NCI-H524 (cell line): ENCODE measurements at regions not wholly inside any gene's neighbourhood (a gene's known extent, or its start where the extent isn't known, plus 50 kb on each side); places are given as distances from the start of the nearest gene placed in this dataset.
"Not testable (repeated sequence)": the region's sequence is repeated elsewhere in the genome, so short reads cannot be mapped to it uniquely, and the experiment has no call there.

Experiments
- DNase-seq, 2 experiments: peaks; one replicate each; lab custom pipeline; 2025; lab: John Stamatoyannopoulos, UW

DNA sequence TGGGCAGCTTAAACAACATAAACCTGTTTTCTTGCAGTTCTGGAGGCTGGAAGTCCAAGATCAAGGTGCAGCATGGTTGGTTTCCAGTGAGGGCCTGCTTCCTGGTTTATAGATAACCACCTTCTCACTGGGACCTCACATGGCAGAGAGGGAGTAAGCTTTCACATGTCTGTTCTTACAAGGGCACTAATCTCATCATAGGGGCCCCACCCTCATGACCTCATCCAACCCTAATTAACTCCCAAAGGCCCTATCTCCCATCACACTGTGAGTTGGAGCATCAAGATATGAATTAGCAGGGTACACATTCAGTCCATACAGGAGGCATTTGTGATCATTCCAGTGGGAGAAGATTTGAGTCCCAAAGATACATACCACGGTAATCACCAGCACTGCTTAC is 50.5 kb upstream of the GRIN2A start:
- no peak for DNase-seq

DNA sequence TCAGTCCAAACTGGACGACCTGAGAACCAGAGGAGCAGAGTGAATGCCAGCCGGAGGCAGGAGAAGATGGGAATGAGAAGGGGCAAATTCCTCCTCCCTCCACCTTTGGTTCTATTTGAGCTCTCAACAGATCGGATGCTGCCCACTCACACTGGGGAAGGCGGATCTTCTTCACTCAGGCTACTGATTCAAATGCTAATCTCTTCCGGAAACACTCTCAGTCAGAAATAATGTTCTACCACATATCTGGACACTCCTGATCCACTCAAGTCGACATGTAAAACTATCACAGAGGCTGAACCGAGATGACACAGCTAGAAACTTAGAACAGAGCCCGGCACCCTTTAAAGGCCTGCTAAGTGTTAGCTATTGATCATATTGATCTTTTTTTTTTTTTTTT is 57.4 kb upstream of the GRIN2A start:
- DNase-seq: no peak

DNA sequence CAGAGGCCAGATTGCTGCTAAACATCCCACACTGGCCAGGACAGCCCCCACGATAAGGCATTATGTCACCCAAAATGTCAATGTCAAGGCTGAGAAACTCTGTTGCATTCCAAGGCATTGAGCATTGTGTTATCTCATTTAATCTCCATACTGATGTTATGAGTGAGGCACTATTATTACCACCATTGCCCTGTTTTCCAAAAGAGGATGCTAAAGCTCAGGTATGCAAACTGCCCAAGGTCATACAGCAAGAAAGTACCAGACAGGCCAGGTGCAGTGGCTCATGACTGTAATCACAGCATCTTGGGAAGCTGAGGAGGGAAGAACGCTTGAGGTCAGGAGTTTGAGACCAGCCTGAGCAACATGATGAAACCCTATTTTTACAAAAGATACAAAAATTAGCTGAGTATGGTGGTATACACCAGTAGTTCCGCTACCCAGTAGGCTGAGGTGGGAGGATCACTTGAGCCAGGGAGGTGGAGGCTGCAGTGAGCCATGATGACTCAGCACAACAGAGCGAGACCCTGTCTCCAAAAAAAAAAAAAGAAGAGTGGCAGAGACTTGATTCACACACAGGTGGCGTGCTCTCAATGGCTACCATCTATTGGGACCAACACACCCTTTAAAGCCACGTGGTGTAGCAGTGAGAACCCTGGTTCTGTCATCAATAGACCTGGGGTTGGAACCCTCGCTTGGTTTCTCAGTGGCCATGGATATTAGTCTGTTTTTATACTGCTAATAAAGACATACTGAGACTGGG is 58.8 kb upstream of the GRIN2A start:
- DNase-seq: no peak

DNA sequence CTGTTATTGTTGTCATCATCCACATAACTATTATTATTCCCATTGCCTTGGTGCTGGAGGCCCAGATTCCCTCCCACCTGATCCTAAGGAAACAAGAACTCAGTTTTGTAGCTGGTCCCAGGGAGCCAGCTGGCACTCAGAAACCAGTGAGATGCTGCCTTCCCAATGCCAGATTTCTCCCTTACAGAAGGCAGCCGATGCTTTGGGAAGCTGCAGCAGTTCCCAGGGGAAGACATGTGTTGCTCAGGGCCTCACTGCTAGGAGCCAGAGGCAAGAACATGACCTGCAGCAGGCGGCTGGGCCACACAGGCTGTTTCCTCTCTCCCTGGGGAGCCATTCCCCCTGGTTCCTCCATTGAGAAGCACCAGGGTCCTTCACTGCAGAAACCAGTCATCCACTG is 59.9 kb upstream of the GRIN2A start:
- DNase-seq: peak in 1 of 2 experiments; percentile 76

DNA sequence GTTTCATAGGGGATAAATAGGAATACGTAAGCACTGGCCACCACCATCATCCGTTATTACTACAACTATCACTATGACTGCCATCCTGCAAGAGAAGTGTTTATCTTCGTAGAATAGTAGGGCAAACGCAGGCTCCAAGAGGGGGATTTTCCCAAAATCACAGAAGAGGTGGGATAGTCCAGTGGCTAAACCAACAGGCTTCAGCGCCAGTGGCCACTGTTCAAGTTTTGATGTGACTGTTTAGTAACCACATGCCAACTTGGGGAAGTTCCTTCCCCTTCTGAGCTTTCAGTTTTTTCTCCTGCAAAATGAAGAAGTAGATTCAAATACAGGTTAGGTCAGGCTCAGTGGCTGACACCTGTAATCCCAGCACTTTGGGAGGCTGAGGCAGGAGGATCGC is 60.7 kb upstream of the GRIN2A start:
- no peak for DNase-seq

DNA sequence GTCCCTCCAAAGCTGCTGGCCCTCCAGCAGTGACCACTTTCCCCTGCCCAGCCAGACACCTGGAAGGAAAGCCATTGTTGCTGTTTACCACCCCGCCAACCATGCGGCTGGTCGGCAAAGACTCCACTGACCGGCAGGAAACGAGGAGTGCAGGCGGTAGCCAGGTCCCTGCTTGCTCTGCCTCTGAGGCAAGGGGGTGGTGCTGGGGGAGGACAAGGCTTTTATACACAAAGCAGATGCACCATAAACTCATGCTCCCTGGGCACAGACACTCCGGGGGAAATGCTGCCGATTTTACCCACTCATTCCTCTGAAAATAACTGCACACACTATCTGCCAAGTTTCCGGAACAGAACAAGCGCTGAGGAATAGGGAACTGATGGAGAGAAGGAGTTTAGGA is 62.8 kb upstream of the GRIN2A start:
- no peak for DNase-seq

DNA sequence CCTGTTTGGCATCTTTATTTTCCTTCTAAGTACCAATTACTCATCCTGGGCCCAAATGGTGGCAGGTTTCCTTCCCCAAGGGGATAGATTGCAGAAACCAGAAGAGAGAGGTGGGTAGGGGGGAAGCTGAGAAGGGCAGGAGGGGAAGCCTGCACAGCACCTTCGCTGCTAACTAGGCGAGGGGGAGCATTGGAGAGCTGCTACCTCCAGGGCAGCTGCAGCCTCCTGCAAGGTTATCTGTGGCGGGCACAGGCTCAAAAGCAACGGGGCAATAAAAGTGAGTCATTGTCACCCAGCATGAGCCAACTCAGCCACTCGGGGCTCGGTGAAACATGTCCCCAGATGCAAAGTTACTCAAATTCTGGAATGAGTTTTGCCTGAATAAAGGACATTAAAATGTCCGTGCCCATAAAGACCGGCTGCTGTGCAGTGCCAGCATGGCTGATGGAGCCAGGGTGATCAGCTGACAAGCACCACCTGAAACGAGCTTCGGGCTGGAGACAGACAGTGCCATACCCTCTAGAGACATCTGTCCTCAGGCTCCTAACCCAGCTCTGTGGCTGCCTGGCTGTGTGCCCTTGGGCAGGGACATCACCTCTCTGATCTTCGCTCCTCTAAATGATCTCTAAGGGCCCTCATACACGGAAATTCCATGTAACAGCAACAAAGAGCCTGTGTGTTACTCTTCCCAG is 68.1 kb upstream of the GRIN2A start:
- no peak for DNase-seq

DNA sequence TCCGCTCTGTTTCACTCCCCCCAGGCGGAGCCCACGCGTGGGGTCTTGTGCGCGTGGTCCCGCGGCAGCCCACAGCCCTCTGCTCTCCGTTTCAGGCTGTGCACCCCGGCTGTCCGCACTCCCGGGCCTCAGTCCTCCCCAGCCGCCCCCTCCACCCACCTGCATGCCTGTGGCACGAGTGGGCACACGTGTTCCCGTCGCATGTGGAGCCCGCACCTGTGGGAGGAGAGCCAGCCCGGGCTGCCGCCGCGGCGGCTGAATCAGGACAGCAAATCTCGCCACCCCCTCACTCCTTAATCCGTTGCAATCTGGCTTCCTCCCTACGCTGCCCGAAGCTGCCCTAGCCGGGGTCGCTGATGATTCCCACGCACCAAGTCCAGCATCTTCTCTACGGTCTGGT is 69.9 kb upstream of the GRIN2A start:
- DNase-seq: peak in 1 of 2 experiments; percentile 23

DNA sequence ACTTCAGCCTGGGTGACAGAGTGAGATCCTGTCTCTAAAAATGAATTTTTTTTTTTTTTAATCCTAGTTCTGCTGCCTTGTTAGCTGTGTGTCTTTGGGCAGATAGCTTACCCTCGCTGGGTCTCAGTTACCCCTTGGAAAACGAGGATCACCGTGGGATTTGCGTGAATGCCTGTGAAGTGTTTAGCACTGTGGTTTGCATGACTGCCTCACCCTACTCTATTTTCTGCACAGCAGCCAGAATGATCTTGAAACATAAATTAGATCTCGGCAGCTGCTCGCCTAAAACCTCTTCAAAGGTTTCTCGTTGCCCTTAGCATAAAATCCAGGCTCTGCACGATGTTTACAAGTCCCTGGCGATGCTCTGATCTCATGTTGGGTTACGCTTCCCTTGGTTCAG is 71.2 kb upstream of the GRIN2A start:
- DNase-seq: peak; percentile 52 to 84

DNA sequence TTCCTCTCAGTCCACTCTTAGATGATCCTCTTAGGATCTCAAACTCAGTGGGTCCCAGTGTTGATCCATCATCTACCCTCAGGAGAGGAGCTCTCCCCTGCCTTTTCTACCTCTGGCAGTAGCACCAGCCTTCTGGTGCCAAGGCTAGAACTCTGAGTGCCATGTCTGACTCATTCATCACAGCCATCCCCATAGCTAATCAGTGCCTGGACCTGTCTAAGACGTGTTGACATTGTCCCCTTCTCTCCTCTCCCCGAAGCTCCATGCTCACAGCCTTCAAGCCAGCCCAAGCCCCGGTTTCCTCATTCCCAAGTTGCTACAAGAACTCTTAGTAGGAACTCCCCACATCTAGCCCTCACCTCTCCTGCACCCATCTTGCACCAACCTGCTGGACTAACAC is 73.5 kb upstream of the GRIN2A start:
- no peak for DNase-seq

DNA sequence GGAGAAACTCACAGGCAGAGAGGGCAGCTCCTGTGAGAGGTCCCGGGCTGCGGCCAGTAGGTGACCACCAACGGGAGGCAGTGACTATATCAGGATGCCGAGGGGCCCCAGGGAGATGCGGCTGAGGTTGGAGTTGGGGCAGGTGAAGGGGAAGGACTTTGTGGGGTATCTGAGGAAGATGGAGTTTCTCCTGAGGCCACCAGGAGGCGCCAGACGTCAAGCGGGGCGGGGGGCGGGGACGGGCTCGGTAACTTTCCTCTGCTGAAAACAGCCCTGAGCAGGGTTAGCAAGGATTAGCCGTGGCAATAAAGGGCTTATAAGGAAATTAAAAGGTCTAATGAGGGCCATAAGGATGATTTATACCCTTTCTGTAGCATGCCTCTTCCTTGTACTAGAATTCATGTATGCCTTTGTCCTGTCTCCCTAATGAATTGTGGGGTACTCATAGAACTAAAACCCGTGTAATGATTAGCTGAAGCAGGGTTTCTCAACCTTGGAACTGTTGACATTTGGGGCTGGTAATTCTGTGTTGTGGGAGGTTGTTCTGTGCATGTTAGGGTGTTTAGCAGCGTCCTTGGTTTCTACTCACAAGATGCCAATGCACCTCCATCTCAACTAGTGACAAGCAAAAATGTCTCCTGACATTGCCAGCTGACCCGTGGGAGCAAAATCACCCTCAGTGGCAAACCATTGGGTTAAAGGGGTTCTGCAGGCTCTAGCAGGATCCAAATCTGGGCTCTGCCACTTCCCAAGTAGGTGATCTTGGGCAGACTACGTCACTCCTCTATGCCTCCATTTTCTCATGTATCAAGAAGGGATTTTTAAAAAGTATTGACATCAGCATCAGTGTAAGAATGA is 74.8 kb upstream of the GRIN2A start:
- peak; percentile 42 to 74 for DNase-seq

DNA sequence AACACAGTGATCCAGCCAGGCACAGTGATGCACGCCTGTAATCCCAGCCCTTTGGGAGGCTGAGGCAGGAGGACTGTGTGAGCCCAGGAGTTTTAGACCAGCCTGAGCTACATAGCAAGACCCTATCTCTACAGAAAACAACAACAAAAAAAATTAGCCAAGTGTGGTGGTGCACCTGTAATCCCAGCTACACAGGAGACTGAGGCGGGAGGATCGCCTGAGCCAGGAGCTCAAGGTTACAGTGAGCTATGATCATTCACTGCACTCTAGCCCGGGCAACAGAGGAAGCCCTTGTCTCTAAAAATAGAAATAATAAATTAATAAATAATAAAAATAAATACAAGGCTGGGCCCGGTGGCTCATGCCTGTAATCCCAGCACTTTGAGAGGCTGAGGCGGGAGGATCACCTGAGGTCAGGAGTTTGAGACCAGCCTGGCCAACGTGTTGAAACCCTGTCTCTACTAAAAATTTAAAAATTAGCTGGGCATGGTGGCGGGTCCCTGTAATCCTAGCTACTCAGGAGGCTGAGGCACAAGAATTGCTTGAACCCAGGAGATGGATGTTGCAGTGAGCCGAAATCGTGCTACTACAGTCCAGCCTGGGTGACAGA is 75.5 kb upstream of the GRIN2A start:
- DNase-seq: not testable (repeated sequence)

DNA sequence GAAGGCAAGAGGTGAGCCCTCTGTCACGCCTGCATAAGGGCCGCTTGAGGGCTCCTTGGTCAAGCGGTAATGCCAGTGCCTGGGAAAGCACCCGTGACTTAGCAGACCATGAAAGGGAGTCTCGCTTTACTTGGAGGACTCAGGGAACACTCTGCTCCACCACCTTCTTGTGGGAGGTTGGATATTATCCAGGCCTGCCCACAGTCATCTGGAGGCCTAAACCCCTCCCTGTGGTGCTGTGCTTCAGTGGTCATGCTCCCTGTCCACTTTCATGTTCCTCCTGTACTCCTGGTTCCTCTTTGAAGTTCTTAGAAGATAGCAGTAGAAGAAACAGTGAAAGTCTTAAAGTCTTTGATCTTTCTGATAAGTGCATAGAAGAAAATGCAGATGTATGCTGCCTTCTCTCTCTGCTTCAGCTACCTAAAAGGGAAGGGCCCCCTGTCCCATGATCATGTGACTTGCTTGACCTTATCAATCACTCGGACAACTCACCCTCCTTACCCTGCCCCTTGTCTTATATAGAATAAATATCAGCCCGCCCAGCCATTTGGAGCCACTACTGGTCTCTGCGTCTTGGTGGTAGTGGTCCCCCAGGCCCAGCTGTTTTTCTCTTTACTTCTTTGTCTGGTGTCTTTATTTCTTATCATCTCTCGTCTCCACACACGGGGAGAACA is 76.8 kb upstream of the GRIN2A start:
- DNase-seq: not testable (repeated sequence)

DNA sequence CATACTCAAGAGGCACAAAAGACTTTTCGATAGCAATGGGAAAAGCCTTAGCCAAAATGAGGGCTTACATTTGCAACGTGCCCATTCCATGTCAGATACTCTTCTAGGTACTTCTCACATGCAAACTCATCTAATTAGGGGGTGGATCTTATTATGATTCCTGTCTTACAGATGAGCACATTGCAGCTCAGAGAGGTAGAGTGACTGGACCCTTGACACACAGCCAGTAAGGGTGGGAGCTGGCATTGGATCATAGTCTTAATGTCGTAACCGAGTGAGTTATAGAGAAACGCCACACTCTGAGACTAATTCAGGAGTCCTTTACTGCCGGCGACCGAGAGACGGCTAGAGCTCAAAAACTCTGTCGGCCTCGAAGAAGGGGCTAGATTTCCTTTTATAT is 78.8 kb upstream of the GRIN2A start:
- no peak for DNase-seq

DNA sequence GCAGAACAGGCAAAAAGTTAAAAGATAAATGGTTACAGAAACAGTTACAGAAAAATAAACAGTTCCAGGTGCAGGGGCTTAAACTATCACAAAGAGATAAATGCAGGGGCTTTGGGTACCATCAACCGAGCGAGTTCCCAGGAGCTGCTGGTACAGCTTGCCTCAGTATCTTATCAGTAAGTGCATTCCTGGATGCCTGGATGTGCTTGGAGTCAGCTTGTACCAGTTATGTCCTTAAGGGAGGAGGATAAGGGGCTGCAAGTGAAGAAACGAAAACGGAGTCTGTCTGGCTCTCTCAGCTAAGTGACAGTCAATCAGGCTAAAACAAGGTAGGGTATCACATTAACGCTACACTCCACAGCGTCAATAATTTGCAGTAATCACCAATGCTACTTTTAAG is 79.3 kb upstream of the GRIN2A start:
- DNase-seq: not testable (repeated sequence)

DNA sequence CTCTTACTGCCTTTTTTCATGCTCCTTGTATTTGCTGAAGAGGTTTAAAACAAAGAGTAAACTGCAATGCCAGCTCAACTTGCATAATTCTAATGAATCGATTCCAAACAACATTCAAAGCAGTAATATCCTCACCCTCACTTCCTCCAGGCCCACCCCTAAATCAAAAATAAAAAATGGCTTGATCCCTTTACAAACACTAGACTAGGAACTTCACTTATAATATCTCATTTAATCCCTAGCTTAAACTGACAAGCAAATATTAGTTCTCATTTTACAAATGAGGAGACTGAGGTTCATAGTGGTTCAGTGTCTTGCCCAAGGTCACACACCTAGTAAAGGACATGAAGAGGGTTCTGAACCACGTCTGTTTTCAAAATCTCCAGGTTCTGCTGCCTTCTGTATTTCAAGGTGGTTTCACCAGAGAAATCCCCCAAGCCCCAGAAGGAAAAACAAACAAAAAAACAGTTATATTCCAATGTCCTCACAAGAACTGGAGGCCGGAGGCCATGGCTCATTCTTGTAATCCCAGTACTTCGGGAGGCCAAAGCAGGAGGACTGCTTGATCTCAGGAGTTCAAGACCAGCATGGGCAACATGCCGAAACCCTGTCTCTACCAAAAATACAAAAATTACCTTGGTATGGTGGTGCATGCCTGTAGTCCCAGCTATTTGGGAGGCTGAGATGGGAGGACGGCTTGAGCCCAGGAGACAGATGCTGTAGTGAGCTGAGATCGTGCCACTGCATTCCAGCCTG is 80.3 kb upstream of the GRIN2A start:
- DNase-seq: no peak

DNA sequence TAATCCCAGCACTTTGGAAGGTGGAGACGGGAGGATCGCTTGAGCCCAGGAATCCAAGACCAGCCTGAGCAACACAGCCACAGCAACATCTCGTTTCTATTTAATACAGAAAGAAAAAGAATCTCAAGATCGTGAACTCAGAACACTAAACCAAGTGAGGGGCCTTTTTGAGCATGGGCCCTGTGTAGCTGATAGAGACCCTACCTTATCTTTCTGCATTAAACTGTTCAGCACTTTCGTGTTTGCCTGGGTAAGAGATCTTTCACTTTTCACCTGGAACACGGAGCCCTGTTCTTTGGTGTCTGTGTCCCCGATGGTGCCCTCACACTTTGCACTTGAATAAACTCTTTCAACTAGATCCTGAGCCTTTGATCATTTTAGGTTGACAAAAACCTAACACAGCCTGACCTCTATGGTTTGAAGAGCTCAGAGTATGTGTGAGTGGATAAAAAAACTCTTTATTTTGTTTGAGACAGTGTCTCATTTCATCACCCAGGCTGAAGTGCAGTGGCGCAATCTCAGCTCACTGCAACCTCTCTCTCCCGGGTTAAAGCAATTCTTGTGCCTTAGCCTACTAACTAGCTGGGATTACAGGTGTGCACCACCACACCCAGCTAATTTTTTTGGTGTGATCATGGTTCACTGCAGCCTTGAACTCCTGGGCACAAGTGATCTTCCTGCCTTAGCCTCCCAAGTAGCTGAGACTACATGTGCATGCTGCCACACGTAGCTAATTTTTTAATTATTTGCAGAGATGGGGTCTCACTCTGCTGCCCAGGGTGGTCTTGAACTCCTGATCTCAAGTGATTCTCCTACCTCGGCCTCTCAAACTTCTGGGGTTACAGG is 83.8 kb upstream of the GRIN2A start:
- DNase-seq: no peak

DNA sequence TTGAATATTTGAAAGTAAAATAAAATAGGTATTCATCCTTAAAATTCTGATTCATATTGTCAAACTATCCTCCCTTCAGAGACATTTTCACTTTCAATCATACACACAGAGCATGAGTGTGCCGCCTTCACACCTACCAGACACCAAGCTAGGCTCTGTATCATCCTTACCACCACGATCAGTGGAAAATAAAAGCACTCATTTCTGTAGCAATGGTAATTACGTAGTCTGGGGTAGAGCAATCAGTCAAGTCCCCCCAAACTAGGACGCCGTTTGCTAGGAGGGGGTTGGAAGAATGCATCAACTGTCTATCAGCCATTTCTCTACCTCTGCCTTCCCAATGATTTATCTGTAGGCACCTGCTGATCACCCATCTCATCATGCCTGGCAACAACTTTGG is 84.6 kb upstream of the GRIN2A start:
- DNase-seq: no peak

DNA sequence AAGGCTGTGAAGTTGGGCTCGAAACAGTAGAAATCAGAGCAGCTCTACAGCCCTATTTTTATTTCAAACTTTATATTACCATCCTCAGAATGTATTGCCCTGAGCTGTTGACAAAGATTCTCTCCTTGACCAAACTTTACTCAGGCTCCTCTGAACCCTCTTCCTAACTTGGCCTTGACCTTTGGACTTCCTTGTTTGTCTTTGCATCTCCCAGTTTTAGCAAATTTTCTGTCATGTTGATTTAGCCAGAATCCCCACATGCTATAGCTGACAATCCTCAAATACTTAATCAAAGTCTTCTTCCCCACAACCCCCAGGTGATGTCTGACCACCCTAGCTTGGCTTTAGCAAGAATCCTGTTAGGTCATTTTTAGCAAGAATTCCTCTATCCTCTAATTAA is 87.4 kb upstream of the GRIN2A start:
- no peak for DNase-seq

DNA sequence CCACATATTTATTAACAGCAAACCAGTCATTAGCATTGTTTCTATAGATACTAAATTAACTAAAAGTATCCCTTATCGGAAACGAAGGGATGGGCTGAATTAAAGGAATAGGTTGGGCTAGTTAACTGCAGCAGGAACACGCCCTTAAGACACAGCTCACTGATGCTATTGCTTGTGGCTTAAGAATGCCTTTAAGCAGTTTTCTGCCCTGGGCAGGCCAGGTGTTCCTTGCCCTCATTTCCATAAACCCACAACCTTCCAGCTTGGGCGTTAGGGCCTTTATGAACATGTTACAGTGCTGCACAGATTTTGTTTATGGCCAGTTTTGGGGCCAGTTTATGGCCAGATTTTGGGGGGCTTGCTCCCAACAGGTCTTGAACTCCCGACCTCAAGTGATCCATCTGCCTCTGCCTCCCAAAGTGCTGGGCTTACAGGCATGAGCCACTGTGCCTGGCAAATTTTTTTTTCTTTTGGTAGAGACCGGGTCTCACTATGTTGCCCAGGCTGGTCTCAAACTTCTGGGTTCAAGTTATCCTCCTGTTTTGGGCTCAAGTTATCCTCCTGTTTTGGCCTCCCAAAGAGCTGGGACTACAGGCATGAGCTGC is 90.1 kb upstream of the GRIN2A start:
- not testable (repeated sequence) for DNase-seq
